DND-41 (cell line): ENCODE measurements at regions not wholly inside any gene's neighbourhood (a gene's known extent, or its start where the extent isn't known, plus 50 kb on each side); places are given as distances from the start of the nearest gene placed in this dataset.

Experiments
- ATAC-seq: fragments of 200-7000 bp; cut with Tn5 transposase; 3 replicates; pipeline ENCODE4 v1.9.1; 2021; ENCODE audit warnings: low read depth; ENCODE audit not compliant: insufficient read depth
- DNase-seq: peaks from one replicate; pipeline ENCODE4 v3.0.0-alpha.2; 2020
- H2AFZ ChIP-seq: 2 replicates; pipeline ENCODE4 v1.6.0; 2012; ENCODE audit warnings: low read depth, low read length
- H3K27ac ChIP-seq: 2 replicates; pipeline ENCODE4 v1.5.1; 2012; ENCODE audit warnings: low read length, inconsistent platforms
- H3K27me3 ChIP-seq: fragments of 200-600 bp; sonication (generic); 2 replicates; pipeline ENCODE4 v1.6.0; 2012; ENCODE audit warnings: low read length, mild to moderate bottlenecking, inconsistent platforms; ENCODE audit not compliant: insufficient read depth, poor library complexity
- H3K36me3 ChIP-seq: 2 replicates; pipeline ENCODE4 v1.5.1; 2012; ENCODE audit warnings: low read length, inconsistent platforms; ENCODE audit not compliant: insufficient read depth
- H3K4me1 ChIP-seq: 2 replicates; pipeline ENCODE4 v1.5.1; 2012; ENCODE audit warnings: mild to moderate bottlenecking, low read length; ENCODE audit not compliant: insufficient read depth
- H3K4me2 ChIP-seq: 2 replicates; pipeline ENCODE4 v1.6.0; 2012; ENCODE audit warnings: mild to moderate bottlenecking, moderate library complexity, low read length, inconsistent platforms; ENCODE audit not compliant: insufficient read depth
- H3K4me3 ChIP-seq, 2 experiments: fragments of 200-600 bp in 1 of 2; shearing (Covaris generic) in 1 of 2; 2 replicates each; pipeline ENCODE4 v1.5.1; 2012 to 2016; ENCODE audit warnings: inconsistent platforms in 2 of 2, low read length in 2 of 2, mild to moderate bottlenecking in 2 of 2, low read depth in 1 of 2, moderate library complexity in 1 of 2
- H3K79me2 ChIP-seq: 2 replicates; pipeline ENCODE4 v1.6.0; 2012; ENCODE audit warnings: low read length, inconsistent platforms; ENCODE audit not compliant: insufficient read depth
- H3K9ac ChIP-seq: 2 replicates; pipeline ENCODE4 v1.6.0; 2012; ENCODE audit warnings: low read depth, mild to moderate bottlenecking, inconsistent platforms, low read length, moderate library complexity
- H3K9me3 ChIP-seq: 2 replicates; pipeline ENCODE4 v1.5.1; 2012; ENCODE audit warnings: low read length, moderate library complexity, mild to moderate bottlenecking, inconsistent platforms; ENCODE audit not compliant: insufficient read depth, severe bottlenecking
- H4K20me1 ChIP-seq: 2 replicates; pipeline ENCODE4 v1.6.0; 2012; ENCODE audit warnings: low read length; ENCODE audit not compliant: insufficient read depth
- EZH2 ChIP-seq: IDR thresholded peaks from 3 replicates; pipeline ENCODE4 v1.6.1; 2012; ENCODE audit warnings: borderline replicate concordance, low read depth, mild to moderate bottlenecking, moderate library complexity, low read length, inconsistent platforms; ENCODE audit not compliant: severe bottlenecking
- TF ChIP-seq, protein P1 (sequence below): IDR thresholded peaks from 2 replicates; pipeline ENCODE4 v1.5.1; 2012; ENCODE audit warnings: borderline replicate concordance, low read length, moderate library complexity, mild to moderate bottlenecking; ENCODE audit not compliant: poor library complexity, severe bottlenecking; ENCODE audit errors: extremely low read depth

DNA sequence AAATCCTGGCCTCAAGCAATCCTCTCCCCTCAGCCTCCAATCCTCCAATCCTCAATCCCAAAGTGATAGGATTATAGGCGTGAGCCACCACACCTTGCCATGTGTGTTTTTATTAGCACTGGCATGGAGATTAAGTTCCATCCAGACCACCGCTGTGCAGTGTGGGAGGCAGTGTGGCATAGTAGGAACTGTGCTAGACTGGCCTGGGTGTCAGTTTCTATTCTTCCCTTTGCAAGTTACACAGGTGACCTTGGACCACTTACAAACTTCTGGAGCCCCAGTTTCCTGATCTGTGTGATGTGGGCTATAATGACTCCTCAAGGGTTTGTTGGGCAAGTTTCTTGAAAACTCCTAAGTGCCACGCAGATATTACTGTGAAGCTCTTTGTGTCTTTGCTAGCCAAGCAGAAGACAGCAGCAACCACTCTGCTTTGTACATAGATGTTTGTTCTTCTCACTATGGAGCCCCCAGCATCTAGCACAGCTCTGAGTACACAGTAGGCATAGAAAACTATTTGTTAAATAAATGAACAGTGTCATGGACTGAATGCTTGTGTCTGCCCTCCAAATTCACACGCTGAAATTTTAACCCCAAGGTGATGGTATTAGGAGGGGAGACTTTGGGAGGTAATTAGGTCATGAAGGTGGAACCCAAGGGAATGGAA lies 93.0 kb downstream of the LBH start:
- peak; percentile 39; the same call in 2 of the 3 replicates for ATAC-seq
- Histone ChIP-seq H3K4me3 (no peak overlapping the region), H3K4me1 (no peaks in the 10 kb centered on the region), H4K20me1 (no peaks in the 10 kb centered on the region), H3K9me3 (no peaks in the 10 kb centered on the region), H2AFZ (no peak overlapping the region), H3K9ac (no peak overlapping the region), H3K4me2 (no peak overlapping the region), H3K36me3 (no peaks in the 10 kb centered on the region), H3K27ac (no peak overlapping the region), H3K27me3 (no peaks in the 10 kb centered on the region), H3K79me2 (no peaks in the 10 kb centered on the region)
- no peak for DNase-seq
- no peak for TF ChIP-seq EZH2
- TF ChIP-seq, protein P1, sequence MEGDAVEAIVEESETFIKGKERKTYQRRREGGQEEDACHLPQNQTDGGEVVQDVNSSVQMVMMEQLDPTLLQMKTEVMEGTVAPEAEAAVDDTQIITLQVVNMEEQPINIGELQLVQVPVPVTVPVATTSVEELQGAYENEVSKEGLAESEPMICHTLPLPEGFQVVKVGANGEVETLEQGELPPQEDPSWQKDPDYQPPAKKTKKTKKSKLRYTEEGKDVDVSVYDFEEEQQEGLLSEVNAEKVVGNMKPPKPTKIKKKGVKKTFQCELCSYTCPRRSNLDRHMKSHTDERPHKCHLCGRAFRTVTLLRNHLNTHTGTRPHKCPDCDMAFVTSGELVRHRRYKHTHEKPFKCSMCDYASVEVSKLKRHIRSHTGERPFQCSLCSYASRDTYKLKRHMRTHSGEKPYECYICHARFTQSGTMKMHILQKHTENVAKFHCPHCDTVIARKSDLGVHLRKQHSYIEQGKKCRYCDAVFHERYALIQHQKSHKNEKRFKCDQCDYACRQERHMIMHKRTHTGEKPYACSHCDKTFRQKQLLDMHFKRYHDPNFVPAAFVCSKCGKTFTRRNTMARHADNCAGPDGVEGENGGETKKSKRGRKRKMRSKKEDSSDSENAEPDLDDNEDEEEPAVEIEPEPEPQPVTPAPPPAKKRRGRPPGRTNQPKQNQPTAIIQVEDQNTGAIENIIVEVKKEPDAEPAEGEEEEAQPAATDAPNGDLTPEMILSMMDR = no peak

DNA sequence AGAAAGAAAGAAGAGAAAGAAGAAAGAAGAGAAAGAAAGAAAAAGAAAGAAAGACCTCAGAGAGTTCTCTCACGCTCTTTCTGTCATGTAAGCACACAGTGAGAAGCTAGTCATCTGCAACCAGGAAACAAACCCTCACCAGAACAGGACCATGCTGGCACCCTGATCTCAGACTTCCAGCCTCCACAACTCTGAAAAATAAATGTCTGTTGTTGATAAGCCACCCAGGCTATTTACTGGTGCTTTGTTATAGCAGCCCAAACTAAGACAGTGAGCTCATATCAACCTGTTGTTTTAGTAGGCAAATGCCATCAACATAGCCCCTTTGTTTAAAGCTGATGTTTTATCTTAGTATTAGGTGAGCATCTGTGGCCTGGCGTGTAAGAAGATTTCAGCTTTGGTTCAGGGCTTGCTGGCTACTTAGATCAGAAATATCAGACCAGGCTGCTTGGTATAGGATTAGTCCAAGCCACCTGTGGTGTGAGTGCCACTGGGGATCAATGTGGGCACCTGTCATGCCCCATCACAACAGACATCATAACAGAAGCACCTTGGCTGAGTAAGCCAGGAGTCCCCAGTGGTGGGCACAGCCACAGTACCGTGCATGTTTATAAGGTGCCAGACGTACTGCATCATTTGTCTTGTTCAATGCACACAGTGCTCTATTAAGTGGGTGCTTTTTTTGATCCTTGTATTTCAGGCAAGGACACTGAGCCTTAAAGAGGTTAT lies 94.4 kb downstream of the LBH start:
- DNase-seq = no peak
- Histone ChIP-seq H3K36me3 (no peaks in the 10 kb centered on the region), H3K4me1 (no peaks in the 10 kb centered on the region), H2AFZ (no peak overlapping the region), H3K27ac (no peak overlapping the region), H3K79me2 (no peaks in the 10 kb centered on the region), H3K9ac (no peak overlapping the region), H3K27me3 (no peaks in the 10 kb centered on the region), H3K9me3 (no peaks in the 10 kb centered on the region), H4K20me1 (no peaks in the 10 kb centered on the region), H3K4me3 (no peak overlapping the region), H3K4me2 (no peak overlapping the region)
- no peak for TF ChIP-seq EZH2
- TF ChIP-seq, protein P1 = no peak
- ATAC-seq = no peak

DNA sequence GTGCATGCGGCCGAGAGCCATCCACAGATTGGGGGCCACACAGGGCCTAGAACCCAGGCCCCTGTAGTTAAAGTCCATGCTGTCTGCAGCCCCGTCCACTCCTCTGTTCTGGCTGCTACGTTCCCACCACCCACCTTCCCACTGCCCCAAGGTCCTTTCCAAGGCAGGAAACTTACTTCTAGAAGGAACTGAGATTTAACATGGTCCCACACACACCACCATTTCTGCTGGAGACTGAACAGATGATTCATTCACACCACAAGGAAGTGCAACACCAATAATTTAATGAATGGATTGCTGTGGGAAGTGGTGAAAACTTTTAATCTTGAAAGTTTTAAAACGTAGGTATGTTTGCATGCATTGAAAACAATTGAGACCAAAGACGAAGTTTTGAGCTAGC lies 95.2 kb downstream of the LBH start:
- no peaks in the 10 kb centered on the region for H3K9me3 ChIP-seq
- H2AFZ ChIP-seq = no peak overlapping the region
- no peak overlapping the region for H3K4me2 ChIP-seq
- no peaks in the 10 kb centered on the region for H3K79me2 ChIP-seq
- H3K27ac ChIP-seq = no peak overlapping the region
- no peaks in the 10 kb centered on the region for H3K4me1 ChIP-seq
- no peaks in the 10 kb centered on the region for H3K27me3 ChIP-seq
- no peak overlapping the region for H3K9ac ChIP-seq
- no peaks in the 10 kb centered on the region for H4K20me1 ChIP-seq
- no peak overlapping the region for H3K4me3 ChIP-seq
- DNase-seq = no peak
- TF ChIP-seq, protein P1 = no peak
- TF ChIP-seq EZH2 = no peak
- no peak for ATAC-seq
- H3K36me3 ChIP-seq = no peaks in the 10 kb centered on the region
